Body of pancreas (tissue), 4 donors: ENCODE measurements at regions not wholly inside any gene's neighbourhood (a gene's known extent, or its start where the extent isn't known, plus 50 kb on each side); places are given as distances from the start of the nearest gene placed in this dataset.

Source experiments
- ATAC-seq: fragments of 150-250 bp; one replicate; pipeline ENCODE4 v1.9.1; 2016
- DNase-seq, 4 donors: peaks; one replicate each; pipeline ENCODE4 v3.0.0-alpha.2; 2019
- H3K27ac ChIP-seq, 4 donors: fragments of 200-600 bp; sonication (generic); 1 replicate in 3 of 4; 2 replicates in 1 of 4; pipeline versions ENCODE4 v1.5.1 to v1.6.1; 2016 to 2019; ENCODE audit warnings: mild to moderate bottlenecking in 1 of 4, mixed read lengths in 1 of 4, moderate library complexity in 1 of 4
- H3K27me3 ChIP-seq, 2 donors: fragments of 200-600 bp; sonication (generic); one replicate each; pipeline ENCODE4 v1.6.0; 2016; ENCODE audit warnings: mild to moderate bottlenecking in 1 of 2
- H3K36me3 ChIP-seq, 2 donors: fragments of 200-600 bp; sonication (generic); replicated peaks in 1 of 2; 2 replicates each; pipeline ENCODE4 v1.5.1; 2016; ENCODE audit warnings: low read depth in 2 of 2; ENCODE audit not compliant: insufficient read depth in 1 of 2
- H3K4me1 ChIP-seq: fragments of 200-600 bp; sonication (generic); one replicate; pipeline ENCODE4 v1.6.0; 2016
- H3K4me3 ChIP-seq, 2 donors: fragments of 200-600 bp; sonication (generic); 1 replicate in 1 of 2; 2 replicates in 1 of 2; pipeline ENCODE4 v1.5.1; 2016 to 2019
- H3K9me3 ChIP-seq, 3 donors: fragments of 200-600 bp; sonication (generic); 1 replicate in 2 of 3; 2 replicates in 1 of 3; pipeline ENCODE4 v1.5.1; 2016
- POLR2A ChIP-seq, 3 donors: fragments of 450-650 bp; IDR thresholded peaks; one replicate each; pipeline ENCODE4 v1.6.1; 2016; ENCODE audit warnings: antibody characterized with exemption in 3 of 3, mild to moderate bottlenecking in 2 of 3
- WGBS, 2 donors: methylation state at CpG; one replicate each; pipeline ENCODE4 v1.1.5; 2017; 5-methylcytosine and 5-hydroxymethylcytosine counted together
- intact Hi-C: fragments of 100-400 bp; cut with DNase I; formaldehyde crosslinking; loops from one replicate; pipeline ENCODE4 v1.15.1; 2023
- TF ChIP-seq, protein P1 (sequence below), 7 experiments: fragments of 450-650 bp in 4 of 7; fragments of 200-600 bp in 3 of 7; sonication (generic) in 3 of 7; IDR thresholded peaks; one replicate each; pipeline ENCODE4 v1.5.1; 2016 to 2019; ENCODE audit warnings: antibody characterized with exemption in 7 of 7

DNA sequence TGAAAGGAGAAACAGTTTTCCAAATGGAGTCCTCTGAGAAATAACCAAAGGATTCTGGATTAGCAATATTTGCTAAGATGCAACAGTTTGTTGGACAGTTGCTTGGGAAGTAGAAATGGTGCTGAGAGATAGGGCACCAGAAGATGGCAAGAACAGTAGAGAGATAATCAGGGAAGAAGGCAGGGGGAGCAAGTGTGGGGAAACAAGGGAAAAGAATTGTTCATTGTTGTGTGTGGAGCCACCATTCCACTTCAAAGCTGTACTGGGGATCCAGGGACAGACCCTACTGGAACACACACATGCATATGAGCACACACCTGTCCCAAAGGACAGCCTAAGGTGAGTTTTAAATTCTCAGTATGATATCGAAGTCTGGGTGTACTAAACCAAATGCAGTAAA is 152.5 kb downstream of the ZNF608 start:
- DNase-seq (no peak), ATAC-seq (no peak)
- H3K4me1 ChIP-seq, result peaks cover 24% of the 10 kb centered on the region
- intact Hi-C loops, result no loop called here
- 79 to 93% methylated on average over 1 of the region's 1 CpG for WGBS, 2 donors
- no peaks in the 10 kb centered on the region for H3K9me3 ChIP-seq
- no peaks in the 10 kb centered on the region for H3K36me3 ChIP-seq
- no peak overlapping the region for H3K4me3 ChIP-seq
- H3K27ac ChIP-seq, result no peak overlapping the region
- H3K27me3 ChIP-seq, result no peaks in the 10 kb centered on the region
- TF ChIP-seq, protein P1, sequence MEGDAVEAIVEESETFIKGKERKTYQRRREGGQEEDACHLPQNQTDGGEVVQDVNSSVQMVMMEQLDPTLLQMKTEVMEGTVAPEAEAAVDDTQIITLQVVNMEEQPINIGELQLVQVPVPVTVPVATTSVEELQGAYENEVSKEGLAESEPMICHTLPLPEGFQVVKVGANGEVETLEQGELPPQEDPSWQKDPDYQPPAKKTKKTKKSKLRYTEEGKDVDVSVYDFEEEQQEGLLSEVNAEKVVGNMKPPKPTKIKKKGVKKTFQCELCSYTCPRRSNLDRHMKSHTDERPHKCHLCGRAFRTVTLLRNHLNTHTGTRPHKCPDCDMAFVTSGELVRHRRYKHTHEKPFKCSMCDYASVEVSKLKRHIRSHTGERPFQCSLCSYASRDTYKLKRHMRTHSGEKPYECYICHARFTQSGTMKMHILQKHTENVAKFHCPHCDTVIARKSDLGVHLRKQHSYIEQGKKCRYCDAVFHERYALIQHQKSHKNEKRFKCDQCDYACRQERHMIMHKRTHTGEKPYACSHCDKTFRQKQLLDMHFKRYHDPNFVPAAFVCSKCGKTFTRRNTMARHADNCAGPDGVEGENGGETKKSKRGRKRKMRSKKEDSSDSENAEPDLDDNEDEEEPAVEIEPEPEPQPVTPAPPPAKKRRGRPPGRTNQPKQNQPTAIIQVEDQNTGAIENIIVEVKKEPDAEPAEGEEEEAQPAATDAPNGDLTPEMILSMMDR (IDR thresholded peaks at IDR 0.05), result no peak
- no peak for TF ChIP-seq POLR2A (IDR thresholded peaks at IDR 0.05)

DNA sequence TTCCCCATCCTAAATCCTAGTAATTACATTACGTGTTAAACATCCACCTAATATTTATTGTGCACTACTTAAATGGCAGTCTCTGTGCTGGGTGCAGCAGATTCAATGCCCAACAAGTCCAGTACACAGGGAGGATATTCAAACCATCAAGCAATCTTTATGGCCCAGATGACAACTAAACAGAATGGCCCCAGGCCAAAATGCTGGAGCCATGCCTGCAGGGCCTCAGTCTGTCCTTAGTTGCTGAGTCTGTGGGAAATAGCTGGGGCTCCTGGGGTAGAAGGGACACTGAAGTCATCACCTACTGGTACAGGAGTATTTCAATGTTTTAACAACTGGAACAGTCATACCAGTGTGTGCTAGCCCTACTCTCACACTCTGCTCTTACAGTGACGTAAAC is 153.5 kb downstream of the ZNF608 start:
- Histone ChIP-seq H3K4me3 (no peak overlapping the region), H3K36me3 (no peaks in the 10 kb centered on the region), H3K27ac (no peak overlapping the region), H3K27me3 (no peaks in the 10 kb centered on the region), H3K9me3 (no peaks in the 10 kb centered on the region), H3K4me1 (peaks cover 16% of the 10 kb centered on the region)
- intact Hi-C loops, result no loop called here
- ATAC-seq, result no peak
- WGBS, 2 donors, result 98 to 100% methylated on average over 2 of the region's 2 CpGs
- DNase-seq, result no peak
- TF ChIP-seq POLR2A (IDR thresholded peaks at IDR 0.05), result no peak
- TF ChIP-seq, protein P1 (IDR thresholded peaks at IDR 0.05), result no peak

DNA sequence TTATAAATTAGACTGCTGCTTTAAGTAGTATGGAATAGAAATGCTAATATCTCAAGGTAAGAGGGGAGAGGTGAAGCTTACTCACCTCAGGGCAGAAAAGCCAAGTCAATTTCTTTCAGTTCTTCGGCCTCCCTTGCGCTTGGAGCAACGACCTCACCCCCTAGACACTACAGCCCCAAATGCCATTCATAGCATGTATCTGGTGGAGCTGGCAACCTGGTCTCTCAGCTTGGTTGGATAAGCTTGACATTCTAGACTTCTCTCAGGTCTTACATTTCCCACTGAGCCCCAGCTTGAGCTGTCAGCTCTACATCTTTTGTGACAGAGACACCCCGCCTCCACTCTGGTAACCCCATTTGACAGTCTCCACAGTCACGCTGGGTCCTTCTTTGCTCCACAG is 154.9 kb downstream of the ZNF608 start:
- TF ChIP-seq, protein P1 (IDR thresholded peaks at IDR 0.05), result no peak
- no peak for TF ChIP-seq POLR2A (IDR thresholded peaks at IDR 0.05)
- Histone ChIP-seq H3K4me1 (peaks cover 5% of the 10 kb centered on the region), H3K27ac (no peak overlapping the region), H3K36me3 (no peaks in the 10 kb centered on the region), H3K27me3 (no peaks in the 10 kb centered on the region), H3K4me3 (no peak overlapping the region), H3K9me3 (no peaks in the 10 kb centered on the region)
- ATAC-seq (no peak), DNase-seq (no peak)
- WGBS, 2 donors, result 94 to 98% methylated on average over 5 of the region's 5 CpGs
- intact Hi-C loops, result no loop called here

DNA sequence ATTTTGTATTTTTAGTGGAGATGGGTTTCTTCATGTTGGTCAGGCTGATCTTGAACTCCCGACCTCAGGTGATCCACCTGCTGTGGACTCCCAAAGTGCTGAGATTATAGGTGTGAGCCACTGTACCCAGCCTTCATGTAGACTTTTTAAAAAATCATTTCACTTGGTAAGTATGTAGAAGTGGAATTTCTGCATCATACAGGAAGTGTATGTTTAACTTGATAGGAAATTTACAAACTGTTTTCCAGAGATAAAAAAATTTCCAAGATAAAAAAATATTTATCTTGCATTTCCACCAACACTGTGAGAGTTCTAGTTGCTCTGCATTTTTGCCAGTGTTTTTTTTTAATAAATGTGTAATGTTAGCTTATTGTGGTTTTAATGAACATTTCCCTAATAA is 155.8 kb downstream of the ZNF608 start:
- WGBS, 2 donors, result 86 to 94% methylated on average over 1 of the region's 1 CpG
- Histone ChIP-seq H3K36me3 (no peaks in the 10 kb centered on the region), H3K4me1 (no peaks in the 10 kb centered on the region), H3K27ac (no peak overlapping the region), H3K9me3 (no peaks in the 10 kb centered on the region), H3K27me3 (no peaks in the 10 kb centered on the region), H3K4me3 (no peak overlapping the region)
- ATAC-seq (no peak), DNase-seq (no peak)
- TF ChIP-seq, protein P1 (IDR thresholded peaks at IDR 0.05), result no peak
- no peak for TF ChIP-seq POLR2A (IDR thresholded peaks at IDR 0.05)
- intact Hi-C loops, result no loop called here

DNA sequence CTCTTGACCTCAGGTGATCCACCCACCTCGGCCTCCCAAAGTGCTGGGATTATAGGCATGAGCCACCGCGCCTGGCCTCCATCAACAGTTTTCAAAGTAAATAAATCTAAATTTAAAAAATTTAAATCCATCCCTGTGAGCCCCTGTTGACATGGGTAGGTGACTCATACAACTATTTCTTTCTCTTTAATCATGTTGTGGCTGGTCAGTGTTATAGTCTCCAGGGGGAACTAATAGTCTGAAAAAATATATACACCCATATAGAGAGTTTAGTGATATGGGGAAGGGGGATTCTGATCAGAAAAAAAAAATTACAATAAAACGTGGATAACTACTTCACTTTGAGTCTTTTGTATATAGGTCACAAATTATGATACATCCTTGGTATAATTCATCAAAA is 159.2 kb downstream of the ZNF608 start:
- no peak overlapping the region for H3K27ac ChIP-seq
- ATAC-seq (no peak), DNase-seq (no peak)
- 82 to 96% methylated on average over 4 of the region's 4 CpGs for WGBS, 2 donors
- intact Hi-C loops, result no loop called here
- H3K4me3 ChIP-seq, result no peak overlapping the region
- peaks cover 0 to 6% (median 0%) of the 10 kb centered on the region in 3 donors for H3K9me3 ChIP-seq
- TF ChIP-seq POLR2A (IDR thresholded peaks at IDR 0.05), result no peak
- TF ChIP-seq, protein P1 (IDR thresholded peaks at IDR 0.05), result no peak
- H3K27me3 ChIP-seq, result no peaks in the 10 kb centered on the region
- no peaks in the 10 kb centered on the region for H3K36me3 ChIP-seq
- H3K4me1 ChIP-seq, result no peaks in the 10 kb centered on the region
